Bronchial epithelial cell (primary cell): ENCODE measurements at regions not wholly inside any gene's neighbourhood (a gene's known extent, or its start where the extent isn't known, plus 50 kb on each side); places are given as distances from the start of the nearest gene placed in this dataset.

Source experiments
- DNase-seq: peaks from one replicate; pipeline ENCODE4 v3.0.0-alpha.2; 2010; ENCODE audit warnings: low read depth
- FAIRE-seq: peaks from 2 replicates; lab custom pipeline; 2011; peaks lifted over from hg19 to GRCh38; lab: Jason Lieb, UNC
- H3K27me3 ChIP-seq: 2 replicates; pipeline ENCODE4 v1.5.1; 2011; ENCODE audit warnings: low read length; ENCODE audit not compliant: control insufficient read depth, insufficient read depth
- H3K36me3 ChIP-seq: 2 replicates; pipeline ENCODE4 v1.5.1; 2011; ENCODE audit warnings: low read length; ENCODE audit not compliant: control insufficient read depth, insufficient read depth
- H3K4me3 ChIP-seq: 2 replicates; pipeline ENCODE4 v1.5.1; 2011; ENCODE audit warnings: mild to moderate bottlenecking, low read depth, low read length, control low read depth
- TF ChIP-seq, protein P1 (sequence below): IDR thresholded peaks from 2 replicates; pipeline ENCODE4 v1.5.1; 2011; ENCODE audit warnings: mild to moderate bottlenecking, moderate library complexity, low read length, control low read depth, inconsistent platforms; ENCODE audit not compliant: insufficient read depth, severe bottlenecking

DNA sequence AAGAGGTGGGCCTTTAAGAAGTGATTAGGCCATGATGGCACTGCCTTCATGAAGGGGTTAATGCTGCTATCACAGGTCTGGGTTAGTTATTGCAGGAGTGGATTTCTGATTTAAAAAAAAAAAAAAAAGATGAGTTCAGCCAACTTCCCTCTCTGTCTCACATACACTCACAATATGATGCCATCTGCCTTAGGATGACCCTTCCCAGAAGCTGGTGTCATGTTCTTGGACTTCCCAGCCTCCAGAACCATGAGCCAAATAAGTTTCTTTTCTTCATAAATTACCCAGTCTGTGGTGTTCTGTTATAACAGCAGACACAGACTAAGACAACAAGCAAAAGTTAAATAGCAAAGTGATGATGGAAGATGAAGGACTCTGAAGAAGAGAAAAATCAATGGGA lies 179.7 kb upstream of the ETAA1 start:
- TF ChIP-seq, protein P1, sequence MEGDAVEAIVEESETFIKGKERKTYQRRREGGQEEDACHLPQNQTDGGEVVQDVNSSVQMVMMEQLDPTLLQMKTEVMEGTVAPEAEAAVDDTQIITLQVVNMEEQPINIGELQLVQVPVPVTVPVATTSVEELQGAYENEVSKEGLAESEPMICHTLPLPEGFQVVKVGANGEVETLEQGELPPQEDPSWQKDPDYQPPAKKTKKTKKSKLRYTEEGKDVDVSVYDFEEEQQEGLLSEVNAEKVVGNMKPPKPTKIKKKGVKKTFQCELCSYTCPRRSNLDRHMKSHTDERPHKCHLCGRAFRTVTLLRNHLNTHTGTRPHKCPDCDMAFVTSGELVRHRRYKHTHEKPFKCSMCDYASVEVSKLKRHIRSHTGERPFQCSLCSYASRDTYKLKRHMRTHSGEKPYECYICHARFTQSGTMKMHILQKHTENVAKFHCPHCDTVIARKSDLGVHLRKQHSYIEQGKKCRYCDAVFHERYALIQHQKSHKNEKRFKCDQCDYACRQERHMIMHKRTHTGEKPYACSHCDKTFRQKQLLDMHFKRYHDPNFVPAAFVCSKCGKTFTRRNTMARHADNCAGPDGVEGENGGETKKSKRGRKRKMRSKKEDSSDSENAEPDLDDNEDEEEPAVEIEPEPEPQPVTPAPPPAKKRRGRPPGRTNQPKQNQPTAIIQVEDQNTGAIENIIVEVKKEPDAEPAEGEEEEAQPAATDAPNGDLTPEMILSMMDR, result no peak
- no peak overlapping the region for H3K4me3 ChIP-seq
- no peaks in the 10 kb centered on the region for H3K36me3 ChIP-seq
- DNase-seq, result no peak
- no peaks in the 10 kb centered on the region for H3K27me3 ChIP-seq
- FAIRE-seq, result no peak

GRCh38 chr2:67218056-67218455 lies 179.1 kb upstream of the ETAA1 start:
- no peak for FAIRE-seq
- H3K27me3 ChIP-seq, result no peaks in the 10 kb centered on the region
- no peaks in the 10 kb centered on the region for H3K36me3 ChIP-seq
- DNase-seq, result no peak
- no peak overlapping the region for H3K4me3 ChIP-seq
- TF ChIP-seq, protein P1, result no peak

DNA sequence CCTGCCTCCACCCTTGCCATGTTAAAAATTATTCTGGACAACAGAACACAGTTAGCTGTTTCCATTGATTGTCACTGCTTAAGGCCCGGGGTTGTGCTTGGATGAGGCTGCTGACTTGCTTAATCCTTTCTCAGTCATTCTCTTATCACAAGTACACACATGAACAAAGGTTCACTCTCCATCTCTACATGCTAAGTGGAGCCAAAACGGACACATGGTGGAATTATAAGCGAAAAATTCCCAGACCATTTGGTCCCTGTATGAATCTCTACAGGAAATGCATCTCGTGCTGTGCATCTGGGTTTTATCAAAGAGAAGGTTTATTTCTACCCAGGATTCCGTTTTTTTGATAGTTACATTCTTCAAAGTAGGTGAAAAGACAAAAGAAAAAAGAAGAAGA lies 177.5 kb upstream of the ETAA1 start:
- FAIRE-seq, result no peak
- no peaks in the 10 kb centered on the region for H3K36me3 ChIP-seq
- H3K27me3 ChIP-seq, result no peaks in the 10 kb centered on the region
- TF ChIP-seq, protein P1, result no peak
- DNase-seq, result no peak
- H3K4me3 ChIP-seq, result no peak overlapping the region

DNA sequence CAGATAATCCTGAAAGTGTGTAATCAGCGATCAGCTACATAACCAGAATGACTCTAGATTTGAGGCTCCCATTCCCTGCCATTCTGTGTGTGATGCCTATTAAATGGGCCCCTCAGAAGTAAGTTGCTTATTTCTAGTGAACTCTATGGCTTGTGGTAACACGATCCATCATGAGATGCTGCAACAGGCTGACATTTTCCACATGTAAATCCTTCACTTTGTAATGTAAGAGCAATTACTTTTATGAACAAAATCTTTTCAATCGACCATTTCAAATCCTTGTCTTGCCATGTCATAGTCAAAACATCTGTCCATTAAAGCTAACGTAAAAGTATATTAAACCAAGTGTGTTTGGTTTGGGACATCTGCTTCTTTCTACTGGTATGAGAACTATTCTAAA lies 175.9 kb upstream of the ETAA1 start:
- FAIRE-seq (no peak), DNase-seq (no peak)
- TF ChIP-seq, protein P1, result no peak
- H3K36me3 ChIP-seq, result no peaks in the 10 kb centered on the region
- no peaks in the 10 kb centered on the region for H3K27me3 ChIP-seq
- no peak overlapping the region for H3K4me3 ChIP-seq

GRCh38 chr2:67225287-67225973 lies 171.7 kb upstream of the ETAA1 start:
- no peaks in the 10 kb centered on the region for H3K36me3 ChIP-seq
- FAIRE-seq (no peak), DNase-seq (no peak)
- no peak overlapping the region for H3K4me3 ChIP-seq
- TF ChIP-seq, protein P1, result no peak
- H3K27me3 ChIP-seq, result no peaks in the 10 kb centered on the region

DNA sequence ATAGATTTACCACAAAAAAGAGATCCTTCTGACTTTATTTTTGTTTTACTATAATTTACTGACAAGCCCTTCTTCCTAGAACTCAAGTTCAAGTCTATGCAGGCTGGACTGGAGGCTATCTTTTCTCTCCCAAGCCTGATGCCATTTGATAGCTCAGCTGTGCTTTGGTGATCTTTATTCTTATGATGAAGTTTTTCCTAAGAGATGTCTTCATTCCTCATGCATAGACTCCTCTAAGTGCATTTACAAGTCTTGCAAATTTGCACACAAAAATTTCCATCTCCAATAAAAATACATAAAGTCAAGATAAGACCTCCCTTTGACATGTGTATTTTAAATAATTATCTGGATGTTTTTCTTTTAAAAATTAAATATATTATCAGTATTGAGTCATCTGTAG lies 167.4 kb upstream of the ETAA1 start:
- Histone ChIP-seq H3K36me3 (no peaks in the 10 kb centered on the region), H3K27me3 (no peaks in the 10 kb centered on the region), H3K4me3 (no peak overlapping the region)
- DNase-seq (no peak), FAIRE-seq (no peak)
- TF ChIP-seq, protein P1, result no peak
